ENCODE measurements at regions not wholly inside any gene's neighbourhood (a gene's known extent, or its start where the extent isn't known, plus 50 kb on each side); places are given as distances from the start of the nearest gene placed in this dataset.

- no peak for DNase-seq
Measured at GRCh38 chr1:98374098-98374497, 287.4 kb upstream of the SNX7 start.

- no peak for DNase-seq
Measured at GRCh38 chr1:98373056-98373455, 288.5 kb upstream of the SNX7 start.

DNA sequence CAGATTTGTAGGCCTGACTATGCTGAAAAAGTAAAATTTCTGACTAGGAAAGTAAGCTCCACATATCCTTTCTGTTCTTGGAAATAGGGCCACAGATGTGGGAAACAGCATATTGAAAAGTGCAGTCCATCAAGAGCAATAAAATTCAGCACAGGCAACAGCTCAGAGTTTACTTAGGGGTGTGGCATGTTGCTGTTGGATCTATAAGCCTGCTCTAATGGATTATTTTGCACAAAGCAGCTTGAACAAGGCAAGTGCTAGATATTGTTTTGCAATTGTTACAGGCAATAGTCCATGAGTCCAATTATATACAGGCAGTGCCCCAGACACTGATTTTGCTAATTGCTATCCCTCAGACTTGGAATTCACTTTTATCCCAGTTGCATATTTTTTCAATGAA is 289.8 kb upstream of the SNX7 start:
- DNase-seq: no peak

DNA sequence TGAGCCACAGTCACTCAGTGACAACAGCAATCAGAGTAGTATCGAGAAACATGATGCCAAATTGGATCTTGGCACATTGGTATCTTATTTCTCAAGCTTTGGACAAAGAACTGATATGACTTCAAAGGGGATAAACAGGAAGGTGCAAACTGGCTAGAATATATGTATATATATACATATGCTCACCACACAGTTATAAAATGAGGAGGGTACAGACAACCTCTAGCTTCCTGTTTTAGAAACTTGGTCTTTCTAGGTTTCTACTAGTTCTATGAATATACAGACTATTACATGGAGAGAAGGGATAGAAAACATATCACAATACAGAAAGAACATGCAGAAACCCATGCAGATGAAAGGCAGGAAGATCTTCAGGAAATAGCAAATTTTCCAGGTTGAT is 292.1 kb upstream of the SNX7 start:
- no peak for DNase-seq

- DNase-seq: no peak
Measured at GRCh38 chr1:98368995-98369394, 292.5 kb upstream of the SNX7 start.

DNA sequence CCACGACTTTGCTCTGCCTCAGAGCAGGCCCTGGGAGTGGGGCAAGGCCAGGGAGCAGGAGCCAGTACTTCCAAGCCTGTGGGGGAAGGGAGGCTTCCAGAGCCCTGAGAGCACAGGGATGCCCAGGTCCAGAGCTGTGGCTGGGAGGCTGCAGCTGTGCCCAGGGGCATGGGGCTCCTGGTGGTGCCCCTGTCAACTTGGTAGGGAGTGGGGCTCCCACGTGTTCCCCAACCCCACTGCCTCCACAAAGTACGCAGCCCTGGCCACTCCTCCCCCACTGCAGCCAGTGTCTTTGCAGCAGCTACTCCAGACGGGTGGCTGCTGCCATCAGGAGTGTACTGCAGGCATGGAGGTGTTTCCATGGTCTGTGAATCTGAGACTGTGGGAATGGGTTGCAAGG is 294.1 kb upstream of the SNX7 start:
- no peak for DNase-seq

- DNase-seq: no peak
Measured at GRCh38 chr1:98366343-98366742, 295.2 kb upstream of the SNX7 start.

DNA sequence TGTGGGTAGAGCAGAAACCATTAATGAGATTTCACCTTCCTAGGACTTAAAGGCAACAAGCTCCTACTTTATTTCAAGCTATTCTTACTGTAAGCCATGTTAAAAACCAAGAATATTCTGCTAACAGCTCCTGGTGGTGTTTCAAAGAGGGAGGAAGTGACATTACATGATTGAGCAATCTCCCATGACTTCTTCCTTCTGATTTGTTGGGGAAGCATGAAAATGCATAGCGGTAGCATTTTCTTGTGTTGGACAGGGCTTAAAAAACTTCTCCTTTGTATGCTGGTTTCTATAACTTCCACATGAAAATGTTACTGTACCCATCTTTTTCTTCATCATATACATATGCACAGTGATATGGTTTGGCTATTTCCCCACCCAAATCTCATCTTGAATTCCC is 297.0 kb upstream of the SNX7 start:
- DNase-seq: no peak

GRCh38 chr1:98360864-98361263 is 300.7 kb upstream of the SNX7 start:
- no peak for DNase-seq

DNA sequence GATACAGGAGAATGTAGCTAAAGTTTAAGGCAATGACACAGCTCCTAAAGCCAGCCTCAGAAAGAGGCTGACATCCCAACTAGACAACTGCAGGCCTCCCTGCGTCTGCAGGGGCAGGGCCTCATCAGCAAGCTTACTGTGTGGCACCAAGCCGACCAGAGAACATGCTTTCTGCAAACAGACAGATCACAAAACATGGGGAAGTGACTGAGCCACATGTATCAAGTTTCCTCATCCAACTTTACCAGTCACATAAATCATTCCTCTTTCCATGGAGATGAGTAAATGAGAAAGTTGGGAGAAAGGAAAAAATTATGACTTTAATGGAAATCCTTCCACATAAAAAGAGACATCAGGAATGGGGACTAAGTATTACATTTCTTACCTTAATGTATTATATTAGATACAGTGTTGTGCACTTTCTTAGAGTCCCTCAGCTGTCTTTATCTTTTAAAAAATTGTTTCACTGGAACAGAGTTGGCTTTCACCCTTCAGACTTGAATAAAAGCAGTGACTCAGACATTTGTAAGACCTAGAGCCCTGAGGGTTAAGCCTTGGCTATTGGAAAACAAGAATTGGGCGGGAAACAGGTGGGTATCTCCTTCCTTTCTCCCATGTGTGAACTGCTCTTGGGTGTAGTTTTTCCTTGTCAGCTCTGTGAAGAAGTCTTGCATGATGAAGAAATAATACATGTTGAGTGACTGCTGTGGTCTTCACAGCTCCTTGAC is 305.7 kb upstream of the SNX7 start:
- DNase-seq: peak; percentile 33

DNA sequence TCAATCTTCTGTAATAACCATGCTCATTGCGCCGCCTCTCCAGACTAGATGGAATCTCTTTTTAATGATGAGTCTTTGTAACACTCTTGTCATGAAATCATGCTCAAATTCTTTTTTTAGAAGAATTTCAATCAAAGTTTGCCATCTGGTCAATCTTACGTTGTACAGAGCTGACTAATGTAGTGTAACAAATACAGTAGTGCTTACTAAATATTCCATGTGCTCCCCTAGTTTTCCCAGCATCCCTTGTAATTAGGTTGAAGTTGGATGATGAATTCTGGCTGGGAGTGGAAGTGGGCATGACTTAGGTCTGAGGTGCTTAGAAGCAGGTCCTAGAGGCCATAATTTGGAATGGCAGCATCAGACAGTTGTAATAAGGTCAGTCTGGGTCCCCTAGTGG is 309.1 kb upstream of the SNX7 start:
- no peak for DNase-seq

GRCh38 chr1:98351561-98351960 is 310.0 kb upstream of the SNX7 start:
- DNase-seq: no peak

DNA sequence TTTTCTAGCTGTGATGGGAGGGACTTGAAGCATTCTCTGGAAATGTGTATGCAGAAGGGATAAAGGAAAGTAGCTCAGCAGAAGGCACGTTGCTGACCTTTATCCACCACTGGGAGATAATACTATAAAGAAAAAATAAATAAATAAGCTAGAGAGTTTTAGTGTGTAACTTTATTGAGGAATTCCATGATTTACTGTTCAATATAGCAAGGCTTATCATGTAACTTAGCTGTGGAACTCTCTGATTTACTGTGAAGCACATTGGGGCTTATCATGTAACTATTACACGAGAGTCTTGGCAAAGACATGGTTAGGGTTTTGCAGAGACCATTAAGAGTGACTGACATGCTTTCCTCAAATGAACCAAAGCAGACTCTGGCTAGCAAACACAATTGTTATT is 316.1 kb upstream of the SNX7 start:
- DNase-seq: no peak

DNA sequence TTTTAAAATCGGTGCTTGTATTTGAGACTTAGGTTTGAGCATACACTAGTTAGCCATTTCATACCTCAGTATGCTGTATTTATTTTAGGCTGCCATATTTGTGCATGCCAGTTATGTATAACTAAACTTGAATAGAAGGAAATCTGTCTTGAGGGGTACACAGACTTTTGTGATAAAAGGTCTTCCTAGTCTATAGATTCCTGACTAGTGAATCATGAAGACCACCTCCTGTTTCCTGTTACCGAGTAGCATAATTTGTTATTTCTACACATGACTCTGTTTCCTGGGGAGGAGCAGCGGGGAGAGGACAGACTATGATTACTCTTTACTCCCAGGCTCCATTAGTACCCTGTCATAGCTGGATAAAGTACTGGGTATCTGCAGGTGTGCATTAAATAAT is 316.8 kb upstream of the SNX7 start:
- no peak for DNase-seq

DNA sequence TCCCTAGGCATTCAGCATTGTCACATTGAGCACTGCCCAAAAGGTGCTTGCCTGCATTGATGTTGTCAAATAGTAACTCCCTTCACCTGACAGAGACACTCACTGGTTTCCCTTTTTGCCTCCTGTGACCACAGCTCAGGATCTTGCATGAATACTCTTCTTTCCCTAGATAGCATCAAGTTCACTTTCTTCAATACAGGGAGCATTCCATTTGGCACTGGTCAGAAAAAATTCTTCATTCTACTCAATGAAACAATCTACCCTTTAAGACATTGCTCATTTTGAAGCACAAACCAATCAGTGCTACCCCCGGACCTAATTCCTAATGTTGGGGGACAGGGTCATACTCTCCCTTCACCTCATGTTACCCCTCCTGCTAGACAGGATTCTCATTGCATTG is 319.0 kb upstream of the SNX7 start:
- DNase-seq: no peak

DNA sequence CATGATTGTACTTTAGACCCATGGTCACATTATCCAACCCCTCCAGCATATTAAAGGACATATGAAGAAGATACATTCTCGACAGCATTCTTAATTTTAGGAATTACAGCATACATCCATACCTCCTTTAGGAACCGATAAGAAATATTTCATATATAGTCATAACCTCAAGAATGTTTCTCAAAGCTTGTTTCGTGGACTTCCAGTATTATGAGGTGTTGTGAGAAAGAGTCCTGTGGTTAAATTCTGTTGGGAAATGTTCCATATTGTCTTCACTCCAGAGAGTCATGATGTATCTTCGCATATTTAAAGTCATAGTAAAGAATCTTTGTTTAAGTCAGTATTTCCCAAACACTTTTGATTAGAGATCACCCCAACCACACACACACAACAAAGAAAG is 321.0 kb upstream of the SNX7 start:
- no peak for DNase-seq

DNA sequence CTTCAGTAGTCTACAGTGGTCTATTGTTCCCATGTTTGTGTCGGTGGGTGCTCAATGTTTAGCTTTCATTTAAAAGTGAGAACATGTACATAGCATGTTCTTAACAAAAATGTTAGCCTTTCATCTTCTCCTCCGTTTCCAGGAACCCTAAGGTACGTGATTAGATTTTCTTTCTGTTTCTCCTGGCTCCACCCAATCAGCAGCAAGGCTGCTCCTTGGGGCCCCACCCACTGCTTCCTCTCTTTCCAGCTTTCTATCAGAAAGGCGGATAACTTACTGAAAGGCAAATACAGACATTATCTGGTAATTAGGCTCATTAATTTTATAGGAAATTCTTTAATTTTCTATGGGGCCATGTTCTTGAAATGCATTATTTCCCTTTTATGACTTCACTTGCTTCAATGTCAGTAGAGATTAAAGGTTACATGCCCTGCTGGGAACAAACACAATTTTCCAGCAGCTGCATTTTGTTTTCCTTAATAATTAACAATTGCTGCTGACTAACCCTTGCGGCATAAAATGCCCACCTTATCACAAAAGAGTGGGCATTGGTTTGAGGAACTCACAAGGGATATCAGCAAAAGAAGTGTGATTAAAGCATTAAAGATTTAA is 324.9 kb upstream of the SNX7 start:
- no peak for DNase-seq

DNA sequence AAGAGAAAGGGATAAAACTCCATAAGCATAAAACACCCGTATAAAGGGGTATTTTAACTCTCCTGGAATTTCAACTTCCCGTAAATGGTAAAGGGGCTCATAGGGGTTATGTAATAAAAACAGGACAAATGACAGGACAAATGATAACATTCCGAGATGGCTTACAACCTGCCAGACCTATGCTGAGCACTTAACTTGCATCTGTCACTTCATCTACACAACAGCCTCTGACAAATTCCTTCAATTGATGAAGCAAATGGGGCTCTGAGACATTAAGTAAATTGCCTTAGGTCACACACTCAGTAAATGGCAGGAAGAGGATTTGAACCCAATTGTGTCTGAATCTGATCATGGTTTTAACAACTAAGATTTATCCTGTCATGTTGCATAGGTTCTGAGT is 327.6 kb upstream of the SNX7 start:
- no peak for DNase-seq

- no peak for DNase-seq
Measured at GRCh38 chr1:98333406-98333805, 328.1 kb upstream of the SNX7 start.

GRCh38 chr1:98331718-98332311 is 329.7 kb upstream of the SNX7 start:
- no peak for DNase-seq

DNA sequence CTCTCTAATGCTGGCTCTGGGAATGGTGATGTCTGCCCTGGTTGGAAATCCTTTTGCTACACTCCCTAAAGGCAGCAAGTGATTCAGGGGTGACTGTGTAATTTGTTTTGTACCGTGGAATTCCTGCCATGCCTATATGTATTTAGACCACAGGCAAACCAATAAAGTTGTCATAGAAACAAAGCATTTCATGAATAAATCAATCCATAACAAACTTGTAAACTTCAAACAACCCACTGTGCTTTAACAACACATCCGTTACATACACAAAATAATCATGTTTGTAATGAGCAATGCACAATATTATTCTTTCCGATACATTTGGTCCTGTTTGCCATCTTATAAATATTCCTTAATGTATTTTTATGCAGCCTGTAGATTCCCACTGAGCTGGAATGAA is 330.3 kb upstream of the SNX7 start:
- no peak for DNase-seq

- no peak for DNase-seq
Measured at GRCh38 chr1:98330224-98330623, 331.3 kb upstream of the SNX7 start.

- peak; percentile 17 for DNase-seq
Measured at GRCh38 chr1:98328855-98329254, 332.7 kb upstream of the SNX7 start.

GRCh38 chr1:98327220-98327861 is 334.2 kb upstream of the SNX7 start:
- DNase-seq: no peak

All from DMS53 (cell line).